ENCODE measurements at regions not wholly inside any gene's neighbourhood (a gene's known extent, or its start where the extent isn't known, plus 50 kb on each side); places are given as distances from the start of the nearest gene placed in this dataset.

- H3K27me3 ChIP-seq (ENCODE audit: insufficient read depth, low read length), result no peaks in the 10 kb centered on the region
- no peak overlapping the region for H2AFZ ChIP-seq (ENCODE audit: low read length, unreplicated experiment)
- no peaks in the 10 kb centered on the region for H3K79me2 ChIP-seq (ENCODE audit: control insufficient read depth, insufficient read depth, low read length, unreplicated experiment)
- H3K27ac ChIP-seq (ENCODE audit: low read depth, low read length), result no peak overlapping the region
- no peaks in the 10 kb centered on the region for H3K36me3 ChIP-seq (ENCODE audit: insufficient read depth, low read length)
- H3K4me3 ChIP-seq (ENCODE audit: low read depth, low read length), result no peak overlapping the region
- H3K4me1 ChIP-seq (ENCODE audit: control insufficient read depth, insufficient read depth, low read length, unreplicated experiment), result no peaks in the 10 kb centered on the region
These were observed 793.5 kb upstream of the NOVA1 start for GRCh38 chr14:27391331-27391730.

GRCh38 chr14:27392153-27392552 is 794.3 kb upstream of the NOVA1 start:
- Histone ChIP-seq H3K27me3 (ENCODE audit: insufficient read depth, low read length) (no peaks in the 10 kb centered on the region), H3K27ac (ENCODE audit: low read depth, low read length) (no peak overlapping the region), H3K79me2 (ENCODE audit: control insufficient read depth, insufficient read depth, low read length, unreplicated experiment) (no peaks in the 10 kb centered on the region)

GRCh38 chr14:27409944-27410343 is 812.1 kb upstream of the NOVA1 start:
- no peaks in the 10 kb centered on the region for H3K36me3 ChIP-seq (ENCODE audit: insufficient read depth, low read length)
- no peaks in the 10 kb centered on the region for H3K27me3 ChIP-seq (ENCODE audit: insufficient read depth, low read length)
- H3K79me2 ChIP-seq (ENCODE audit: control insufficient read depth, insufficient read depth, low read length, unreplicated experiment), result no peaks in the 10 kb centered on the region
- H3K4me3 ChIP-seq (ENCODE audit: low read depth, low read length), result no peak overlapping the region
- H2AFZ ChIP-seq (ENCODE audit: low read length, unreplicated experiment), result no peak overlapping the region
- no peaks in the 10 kb centered on the region for H3K4me1 ChIP-seq (ENCODE audit: control insufficient read depth, insufficient read depth, low read length, unreplicated experiment)
- H3K27ac ChIP-seq (ENCODE audit: low read depth, low read length), result no peak overlapping the region

More at GRCh38 chr14:27392153-27392552, 794.3 kb upstream of the NOVA1 start:
- Histone ChIP-seq H2AFZ (ENCODE audit: low read length, unreplicated experiment) (no peak overlapping the region), H3K4me1 (ENCODE audit: control insufficient read depth, insufficient read depth, low read length, unreplicated experiment) (no peaks in the 10 kb centered on the region), H3K4me3 (ENCODE audit: low read depth, low read length) (no peak overlapping the region), H3K36me3 (ENCODE audit: insufficient read depth, low read length) (no peaks in the 10 kb centered on the region)

DNA sequence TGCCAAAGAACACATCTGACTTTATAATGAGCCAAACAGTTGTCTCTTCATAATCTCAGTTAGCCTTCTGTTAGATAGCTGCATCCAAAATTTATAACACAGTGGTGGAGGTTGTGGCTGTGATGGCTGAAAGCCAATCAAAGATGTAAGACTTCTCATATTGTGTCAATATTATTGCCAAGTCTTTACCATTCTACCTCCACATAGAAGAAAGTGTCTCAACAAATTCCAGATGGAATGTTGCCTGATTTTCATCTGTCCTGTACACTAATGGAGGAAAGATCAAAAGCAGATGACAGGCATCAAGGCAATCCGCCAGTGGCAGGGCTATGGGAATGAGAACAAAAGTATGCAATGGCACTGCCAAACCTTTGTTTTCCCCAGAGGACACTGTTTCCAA is 813.1 kb upstream of the NOVA1 start:
- no peaks in the 10 kb centered on the region for H3K4me1 ChIP-seq (ENCODE audit: control insufficient read depth, insufficient read depth, low read length, unreplicated experiment)
- H2AFZ ChIP-seq (ENCODE audit: low read length, unreplicated experiment), result no peak overlapping the region
- no peaks in the 10 kb centered on the region for H3K79me2 ChIP-seq (ENCODE audit: control insufficient read depth, insufficient read depth, low read length, unreplicated experiment)
- no peak overlapping the region for H3K27ac ChIP-seq (ENCODE audit: low read depth, low read length)
- no peaks in the 10 kb centered on the region for H3K27me3 ChIP-seq (ENCODE audit: insufficient read depth, low read length)
- no peak overlapping the region for H3K4me3 ChIP-seq (ENCODE audit: low read depth, low read length)
- H3K36me3 ChIP-seq (ENCODE audit: insufficient read depth, low read length), result no peaks in the 10 kb centered on the region

- Histone ChIP-seq H3K27ac (ENCODE audit: low read depth, low read length) (no peak overlapping the region), H3K4me1 (ENCODE audit: control insufficient read depth, insufficient read depth, low read length, unreplicated experiment) (no peaks in the 10 kb centered on the region), H3K4me3 (ENCODE audit: low read depth, low read length) (no peak overlapping the region), H3K36me3 (ENCODE audit: insufficient read depth, low read length) (no peaks in the 10 kb centered on the region), H3K27me3 (ENCODE audit: insufficient read depth, low read length) (no peaks in the 10 kb centered on the region), H3K79me2 (ENCODE audit: control insufficient read depth, insufficient read depth, low read length, unreplicated experiment) (no peaks in the 10 kb centered on the region), H2AFZ (ENCODE audit: low read length, unreplicated experiment) (no peak overlapping the region)
These were observed 830.0 kb upstream of the NOVA1 start for GRCh38 chr14:27427796-27428195.

- Histone ChIP-seq H3K79me2 (ENCODE audit: control insufficient read depth, insufficient read depth, low read length, unreplicated experiment) (no peaks in the 10 kb centered on the region), H2AFZ (ENCODE audit: low read length, unreplicated experiment) (no peak overlapping the region), H3K4me3 (ENCODE audit: low read depth, low read length) (no peak overlapping the region), H3K4me1 (ENCODE audit: control insufficient read depth, insufficient read depth, low read length, unreplicated experiment) (no peaks in the 10 kb centered on the region), H3K27me3 (ENCODE audit: insufficient read depth, low read length) (no peaks in the 10 kb centered on the region), H3K36me3 (ENCODE audit: insufficient read depth, low read length) (no peaks in the 10 kb centered on the region), H3K27ac (ENCODE audit: low read depth, low read length) (no peak overlapping the region)
These were observed 838.3 kb upstream of the NOVA1 start for GRCh38 chr14:27435923-27436670.

DNA sequence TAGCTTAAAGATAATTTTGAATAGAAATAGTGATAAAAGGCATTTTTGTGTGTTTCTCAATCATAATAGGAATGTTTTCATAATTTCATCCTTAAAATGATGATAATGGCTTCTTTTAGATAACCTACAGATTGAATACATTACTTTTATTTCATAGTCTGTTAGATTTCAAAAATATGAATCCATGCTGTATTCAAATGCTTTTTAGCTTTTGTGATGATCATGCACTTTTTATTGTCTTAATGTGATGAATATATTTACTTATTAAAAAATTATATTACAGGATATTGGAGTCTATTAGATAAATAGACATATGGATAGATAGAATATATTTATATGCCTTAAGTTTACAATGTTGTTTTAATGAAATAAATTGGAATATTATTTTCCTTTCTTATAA is 886.8 kb upstream of the NOVA1 start:
- Histone ChIP-seq H3K79me2 (ENCODE audit: control insufficient read depth, insufficient read depth, low read length, unreplicated experiment) (no peaks in the 10 kb centered on the region), H3K4me1 (ENCODE audit: control insufficient read depth, insufficient read depth, low read length, unreplicated experiment) (no peaks in the 10 kb centered on the region), H3K27me3 (ENCODE audit: insufficient read depth, low read length) (no peaks in the 10 kb centered on the region), H3K27ac (ENCODE audit: low read depth, low read length) (no peak overlapping the region), H3K4me3 (ENCODE audit: low read depth, low read length) (no peak overlapping the region), H2AFZ (ENCODE audit: low read length, unreplicated experiment) (no peak overlapping the region), H3K36me3 (ENCODE audit: insufficient read depth, low read length) (no peaks in the 10 kb centered on the region)

DNA sequence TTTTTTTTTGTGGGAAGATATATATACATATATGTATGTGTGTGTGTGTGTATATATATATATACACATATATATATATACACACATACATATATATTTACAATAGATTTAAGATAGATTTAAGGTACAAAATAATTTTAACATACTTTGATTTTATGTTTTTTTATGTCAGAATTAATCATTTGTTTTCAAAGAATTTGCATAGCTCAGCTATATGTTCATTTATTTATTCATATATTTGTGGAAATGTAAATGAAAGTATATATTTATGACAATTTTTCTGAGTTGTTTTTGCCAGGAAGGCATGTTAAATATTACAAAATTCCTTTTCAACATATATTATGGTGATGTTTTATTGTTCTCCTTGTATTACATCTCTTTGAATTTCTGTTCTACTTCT is 887.4 kb upstream of the NOVA1 start:
- Histone ChIP-seq H3K27ac (ENCODE audit: low read depth, low read length) (no peak overlapping the region), H3K4me1 (ENCODE audit: control insufficient read depth, insufficient read depth, low read length, unreplicated experiment) (no peaks in the 10 kb centered on the region), H3K79me2 (ENCODE audit: control insufficient read depth, insufficient read depth, low read length, unreplicated experiment) (no peaks in the 10 kb centered on the region), H3K27me3 (ENCODE audit: insufficient read depth, low read length) (no peaks in the 10 kb centered on the region), H3K4me3 (ENCODE audit: low read depth, low read length) (no peak overlapping the region), H3K36me3 (ENCODE audit: insufficient read depth, low read length) (no peaks in the 10 kb centered on the region), H2AFZ (ENCODE audit: low read length, unreplicated experiment) (no peak overlapping the region)

GRCh38 chr14:27506272-27506671 is 908.4 kb upstream of the NOVA1 start:
- no peak overlapping the region for H2AFZ ChIP-seq (ENCODE audit: low read length, unreplicated experiment)
- no peaks in the 10 kb centered on the region for H3K27me3 ChIP-seq (ENCODE audit: insufficient read depth, low read length)
- no peak overlapping the region for H3K27ac ChIP-seq (ENCODE audit: low read depth, low read length)

DNA sequence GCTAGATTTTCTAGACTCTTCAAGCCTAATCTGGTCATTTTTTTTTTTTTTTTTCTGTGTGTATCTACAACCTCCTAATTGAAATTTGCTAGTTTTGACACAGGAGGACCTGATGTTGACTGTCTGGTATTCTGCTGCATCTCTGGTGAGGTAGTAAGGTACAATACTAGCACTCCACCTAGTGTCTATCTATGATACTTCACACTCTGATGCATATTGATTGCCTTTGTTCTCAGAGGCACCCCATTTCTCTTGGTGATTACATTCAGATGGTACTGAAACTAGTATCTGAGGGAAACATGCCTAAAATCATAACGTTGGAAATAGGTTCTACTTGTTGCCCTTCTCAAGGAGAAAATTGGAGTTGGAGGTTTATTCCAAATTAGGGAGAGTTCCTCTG is 930.5 kb upstream of the NOVA1 start:
- Histone ChIP-seq H2AFZ (ENCODE audit: low read length, unreplicated experiment) (no peak overlapping the region), H3K79me2 (ENCODE audit: control insufficient read depth, insufficient read depth, low read length, unreplicated experiment) (no peaks in the 10 kb centered on the region), H3K4me1 (ENCODE audit: control insufficient read depth, insufficient read depth, low read length, unreplicated experiment) (no peaks in the 10 kb centered on the region), H3K27me3 (ENCODE audit: insufficient read depth, low read length) (no peaks in the 10 kb centered on the region), H3K27ac (ENCODE audit: low read depth, low read length) (no peak overlapping the region), H3K4me3 (ENCODE audit: low read depth, low read length) (no peak overlapping the region), H3K36me3 (ENCODE audit: insufficient read depth, low read length) (no peaks in the 10 kb centered on the region)

More at GRCh38 chr14:27506272-27506671, 908.4 kb upstream of the NOVA1 start:
- Histone ChIP-seq H3K79me2 (ENCODE audit: control insufficient read depth, insufficient read depth, low read length, unreplicated experiment) (no peaks in the 10 kb centered on the region), H3K4me1 (ENCODE audit: control insufficient read depth, insufficient read depth, low read length, unreplicated experiment) (no peaks in the 10 kb centered on the region), H3K36me3 (ENCODE audit: insufficient read depth, low read length) (no peaks in the 10 kb centered on the region), H3K4me3 (ENCODE audit: low read depth, low read length) (no peak overlapping the region)

- Histone ChIP-seq H3K27ac (ENCODE audit: low read depth, low read length) (no peak overlapping the region), H3K27me3 (ENCODE audit: insufficient read depth, low read length) (no peaks in the 10 kb centered on the region), H3K4me3 (ENCODE audit: low read depth, low read length) (no peak overlapping the region)
These were observed 938.9 kb upstream of the NOVA1 start for GRCh38 chr14:27536748-27537147.

More at GRCh38 chr14:27536748-27537147, 938.9 kb upstream of the NOVA1 start:
- Histone ChIP-seq H2AFZ (ENCODE audit: low read length, unreplicated experiment) (no peak overlapping the region), H3K36me3 (ENCODE audit: insufficient read depth, low read length) (no peaks in the 10 kb centered on the region), H3K79me2 (ENCODE audit: control insufficient read depth, insufficient read depth, low read length, unreplicated experiment) (no peaks in the 10 kb centered on the region), H3K4me1 (ENCODE audit: control insufficient read depth, insufficient read depth, low read length, unreplicated experiment) (no peaks in the 10 kb centered on the region)

Measured in ACC112 (cell line).